HG03039 (cell line): ENCODE measurements at regions not wholly inside any gene's neighbourhood (a gene's known extent, or its start where the extent isn't known, plus 50 kb on each side); places are given as distances from the start of the nearest gene placed in this dataset.
"Not testable (repeated sequence)": the region's sequence is repeated elsewhere in the genome, so short reads cannot be mapped to it uniquely, and the experiment has no call there.

Experiments used
- ATAC-seq: cut with Tn5 transposase; IDR thresholded peaks from one replicate; pipeline ENCODE4 v1.9.1; 2021; ENCODE audit warnings: mild to moderate bottlenecking, moderate library complexity; ENCODE audit not compliant: unreplicated experiment

DNA sequence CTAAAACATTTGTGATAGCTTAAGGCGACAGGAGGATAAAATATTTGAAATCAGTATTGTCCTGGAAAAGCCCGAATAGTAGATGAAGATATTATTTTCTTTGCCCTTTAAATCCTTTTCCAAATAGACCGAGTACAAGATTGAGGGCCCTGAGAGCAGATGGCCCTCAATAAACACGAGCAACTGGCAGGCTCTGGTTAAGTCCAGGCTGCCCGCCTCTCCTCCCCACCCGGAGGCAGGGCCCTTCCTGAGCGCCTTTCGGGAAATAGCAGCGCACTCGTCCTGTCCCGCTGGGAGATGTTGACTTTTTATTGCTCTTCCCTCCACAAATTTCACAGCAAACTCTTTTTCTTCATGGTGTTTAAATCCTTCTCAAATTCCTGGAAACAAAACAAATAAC, 50.8 kb upstream of the MAX start:
- ATAC-seq, result no peak

GRCh38 chr14:65156568-65157366, 54.5 kb upstream of the MAX start:
- ATAC-seq, result no peak

DNA sequence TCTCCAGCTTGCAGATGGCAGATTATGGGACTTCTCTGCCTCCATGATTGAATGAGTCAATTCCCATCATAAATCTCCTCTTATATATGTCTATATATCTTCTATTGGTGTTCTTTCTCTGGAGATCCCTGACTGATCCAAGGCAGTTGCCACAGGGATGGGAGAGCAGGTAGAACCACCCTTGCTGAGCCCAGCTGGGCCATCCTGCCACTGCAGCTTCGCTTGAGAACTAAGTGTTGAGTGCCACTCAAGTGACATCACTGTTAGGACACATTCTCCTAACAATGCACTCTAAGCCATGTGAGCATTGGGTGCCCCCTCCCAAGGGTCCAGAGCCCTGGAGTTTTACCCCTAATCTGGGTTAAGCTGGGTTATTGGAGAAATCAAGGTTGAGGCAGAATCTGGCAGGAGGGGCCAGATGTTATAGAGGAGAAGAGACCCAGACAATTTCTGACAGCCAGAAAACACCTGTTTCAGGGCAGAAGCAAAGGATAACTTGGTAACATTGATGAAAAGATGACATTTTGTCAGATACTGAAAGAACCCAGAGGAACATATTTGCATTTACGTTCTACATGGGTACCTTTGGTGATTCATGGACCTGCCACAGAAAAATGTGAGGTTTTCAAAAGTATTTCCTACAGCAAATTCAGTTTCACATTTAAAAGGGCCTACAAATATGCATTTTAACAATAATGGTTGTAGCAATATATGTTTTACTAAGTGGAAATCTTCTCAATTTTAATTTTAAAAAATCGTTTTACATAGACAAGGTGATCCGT, 57.2 kb upstream of the MAX start:
- ATAC-seq, result peak; percentile 65

GRCh38 chr14:65160091-65160490, 57.8 kb upstream of the MAX start:
- ATAC-seq, result no peak

- no peak for ATAC-seq
Measured at GRCh38 chr14:65162031-65162430, 59.7 kb upstream of the MAX start.

DNA sequence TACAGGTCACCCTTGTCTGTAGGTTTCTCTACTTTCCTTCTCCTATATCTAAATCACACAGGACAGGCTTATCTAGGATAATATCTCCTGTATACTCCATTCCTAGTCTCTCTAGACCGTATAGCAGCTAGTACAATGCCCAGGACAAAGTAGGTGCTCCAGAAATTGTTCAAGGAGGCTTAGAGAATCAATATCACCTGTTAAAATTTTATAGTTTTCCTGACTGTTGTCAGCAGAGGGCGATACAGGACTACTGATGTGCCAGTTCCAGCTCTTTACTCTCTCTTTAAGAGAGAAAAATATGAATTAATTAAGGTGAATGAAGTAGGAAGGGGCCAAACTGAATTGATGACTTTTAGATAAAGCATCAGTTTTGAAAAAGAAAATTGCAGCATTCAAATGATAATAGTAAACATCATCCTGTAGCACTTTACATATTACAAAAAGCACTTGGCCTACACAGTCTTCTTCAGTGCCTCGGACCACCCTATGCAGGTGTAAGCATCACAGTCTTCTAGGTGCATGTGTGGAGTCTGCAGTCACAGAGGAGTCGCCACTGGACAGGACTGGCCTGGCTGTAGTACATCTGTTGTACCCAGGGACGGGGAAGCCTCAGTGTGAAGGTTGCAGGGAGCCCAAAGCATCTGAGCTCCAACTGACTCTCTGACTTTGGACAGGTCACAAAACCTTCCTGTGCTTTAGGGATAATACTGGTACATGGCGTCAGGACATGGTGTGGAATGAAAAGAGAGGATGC, 61.9 kb upstream of the MAX start:
- no peak for ATAC-seq

DNA sequence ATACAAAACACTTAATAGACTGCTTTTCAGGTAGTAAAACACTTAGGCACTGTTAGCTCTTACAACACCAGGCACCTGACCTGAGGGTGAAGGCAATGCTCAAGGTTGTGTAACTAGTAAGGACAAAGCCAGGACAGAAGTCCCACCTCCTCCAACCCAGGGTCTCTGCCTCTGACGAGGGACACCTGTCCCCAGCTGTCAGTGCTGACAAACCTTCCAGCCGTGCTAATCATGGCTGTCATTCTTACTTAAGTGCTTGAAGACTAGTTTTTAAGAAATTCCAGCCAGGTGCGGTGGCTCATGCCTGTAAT, 62.5 kb upstream of the MAX start:
- no peak for ATAC-seq

GRCh38 chr14:65167072-65167645, 64.8 kb upstream of the MAX start:
- no peak for ATAC-seq

- ATAC-seq, result peak; percentile 15
Measured at GRCh38 chr14:65168840-65169239, 66.5 kb upstream of the MAX start.

DNA sequence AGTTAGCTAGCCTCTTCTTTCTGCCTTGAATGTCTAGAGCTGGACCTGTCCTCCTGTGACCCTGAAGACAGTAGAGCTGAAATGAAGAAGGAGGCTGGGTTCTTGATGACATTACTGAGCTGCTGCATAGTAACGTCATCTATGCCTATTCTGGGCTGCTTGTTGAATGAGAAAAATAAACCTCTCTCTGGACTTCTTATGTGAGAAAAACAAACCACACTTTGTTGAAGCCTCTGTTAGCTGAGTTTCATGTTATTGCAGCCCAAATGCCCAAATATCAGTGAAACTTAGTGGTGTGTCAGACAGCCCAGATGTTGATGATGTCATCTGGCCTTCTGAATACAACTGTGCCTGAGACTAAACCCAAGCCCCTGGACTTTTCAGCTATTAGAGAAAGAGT, 67.0 kb upstream of the MAX start:
- ATAC-seq, result peak; percentile 73

DNA sequence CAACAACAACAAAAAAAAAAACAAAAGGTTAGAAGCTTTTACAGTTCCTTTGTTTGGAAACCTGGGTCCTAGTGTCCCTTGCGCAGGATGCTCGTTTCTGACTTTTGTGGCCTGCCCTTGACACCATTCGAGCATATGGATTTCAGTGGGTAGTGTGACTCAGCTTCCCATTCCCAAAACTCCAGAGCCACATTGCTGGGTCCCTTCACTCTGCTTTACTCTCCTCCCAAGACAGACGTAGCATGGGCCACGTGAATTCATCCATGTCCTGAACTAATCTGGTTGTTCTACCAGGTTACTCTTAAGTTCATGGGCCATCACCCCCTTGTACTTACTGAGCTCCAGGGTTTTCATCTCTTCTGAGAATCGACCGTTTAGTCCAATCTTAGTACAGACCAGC, 68.0 kb upstream of the MAX start:
- no peak for ATAC-seq

DNA sequence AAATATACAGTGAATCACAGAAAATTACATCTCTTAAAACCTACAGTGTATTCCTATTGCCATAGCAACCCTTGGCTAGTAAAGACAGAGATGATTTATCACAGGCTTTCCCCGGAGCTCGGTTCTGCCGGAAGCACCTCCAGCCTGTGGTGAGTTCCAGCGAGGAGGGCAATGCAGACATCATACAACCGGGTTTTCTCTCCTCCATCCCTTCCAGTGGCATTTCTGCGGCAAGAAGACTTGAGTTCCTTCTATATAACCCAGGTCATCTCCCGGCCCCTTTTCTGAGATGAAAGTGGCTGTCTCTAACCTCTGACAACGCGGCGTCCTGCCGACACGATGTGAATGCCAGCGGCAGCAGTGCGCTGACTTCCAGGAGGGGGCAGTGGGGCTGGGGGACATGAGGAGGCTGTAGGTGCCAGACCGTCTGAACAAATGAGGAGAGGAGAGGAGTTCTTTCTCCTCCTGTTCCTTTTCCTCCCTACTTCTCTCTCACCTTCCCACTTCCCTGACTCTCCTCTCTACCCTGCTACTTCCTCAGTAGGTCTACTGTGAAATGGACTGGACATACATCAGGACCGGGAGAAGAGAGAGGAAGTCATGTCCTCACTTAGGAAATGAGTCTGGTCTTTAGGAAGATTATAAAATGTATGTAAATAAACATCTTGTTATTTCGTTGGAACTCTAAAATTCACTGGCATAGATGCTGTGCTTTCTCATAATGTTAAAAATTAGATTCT, 68.6 kb upstream of the MAX start:
- ATAC-seq, result no peak

DNA sequence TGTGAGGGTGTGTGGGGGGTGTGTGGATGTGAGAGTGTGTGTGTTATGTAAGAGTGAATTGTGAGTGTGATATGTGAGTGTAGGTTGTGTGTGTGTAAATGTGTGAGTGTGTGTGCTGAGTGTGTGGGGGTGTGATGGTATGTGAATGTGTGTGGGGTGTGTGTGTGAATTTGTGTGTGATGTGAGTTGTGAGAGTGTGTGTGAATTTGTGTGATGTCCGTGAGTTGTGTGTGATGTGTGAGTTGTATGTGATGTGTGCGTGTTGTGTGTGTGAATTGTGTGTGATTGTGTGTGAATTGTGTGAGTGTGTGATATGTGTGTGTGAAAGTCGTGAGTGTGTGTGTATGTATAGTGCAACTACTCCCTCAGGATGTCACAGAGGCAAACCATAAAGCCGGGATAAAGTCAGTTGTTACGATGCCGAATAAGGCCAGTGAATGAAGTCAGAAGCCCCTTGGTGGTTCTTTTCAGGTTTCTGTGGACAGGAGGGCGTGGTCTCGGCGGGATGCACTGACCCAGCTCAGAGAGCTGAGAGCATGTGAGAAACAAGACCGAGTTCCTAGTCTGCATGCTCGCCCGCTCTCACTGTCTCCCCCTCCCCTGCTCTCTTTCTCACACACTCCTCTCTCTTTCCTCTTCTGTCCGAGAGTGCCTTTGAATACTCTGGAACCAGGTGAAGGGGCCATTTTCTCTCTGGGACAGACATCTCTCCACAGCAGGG, 71.8 kb upstream of the MAX start:
- no peak for ATAC-seq

GRCh38 chr14:65174783-65175182, 72.5 kb upstream of the MAX start:
- ATAC-seq, result no peak

GRCh38 chr14:65177551-65177950, 75.2 kb upstream of the MAX start:
- ATAC-seq, result no peak

GRCh38 chr14:65179231-65179630, 76.9 kb upstream of the MAX start:
- not testable (repeated sequence) for ATAC-seq

GRCh38 chr14:65179918-65180724, 77.8 kb upstream of the MAX start:
- ATAC-seq, result peak; percentile 85

GRCh38 chr14:65180725-65181025, 78.4 kb upstream of the MAX start:
- ATAC-seq, result no peak

GRCh38 chr14:65184032-65184764, 81.9 kb upstream of the MAX start:
- no peak for ATAC-seq
